ENCODE measurements at regions not wholly inside any gene's neighbourhood (a gene's known extent, or its start where the extent isn't known, plus 50 kb on each side); places are given as distances from the start of the nearest gene placed in this dataset.

DNA sequence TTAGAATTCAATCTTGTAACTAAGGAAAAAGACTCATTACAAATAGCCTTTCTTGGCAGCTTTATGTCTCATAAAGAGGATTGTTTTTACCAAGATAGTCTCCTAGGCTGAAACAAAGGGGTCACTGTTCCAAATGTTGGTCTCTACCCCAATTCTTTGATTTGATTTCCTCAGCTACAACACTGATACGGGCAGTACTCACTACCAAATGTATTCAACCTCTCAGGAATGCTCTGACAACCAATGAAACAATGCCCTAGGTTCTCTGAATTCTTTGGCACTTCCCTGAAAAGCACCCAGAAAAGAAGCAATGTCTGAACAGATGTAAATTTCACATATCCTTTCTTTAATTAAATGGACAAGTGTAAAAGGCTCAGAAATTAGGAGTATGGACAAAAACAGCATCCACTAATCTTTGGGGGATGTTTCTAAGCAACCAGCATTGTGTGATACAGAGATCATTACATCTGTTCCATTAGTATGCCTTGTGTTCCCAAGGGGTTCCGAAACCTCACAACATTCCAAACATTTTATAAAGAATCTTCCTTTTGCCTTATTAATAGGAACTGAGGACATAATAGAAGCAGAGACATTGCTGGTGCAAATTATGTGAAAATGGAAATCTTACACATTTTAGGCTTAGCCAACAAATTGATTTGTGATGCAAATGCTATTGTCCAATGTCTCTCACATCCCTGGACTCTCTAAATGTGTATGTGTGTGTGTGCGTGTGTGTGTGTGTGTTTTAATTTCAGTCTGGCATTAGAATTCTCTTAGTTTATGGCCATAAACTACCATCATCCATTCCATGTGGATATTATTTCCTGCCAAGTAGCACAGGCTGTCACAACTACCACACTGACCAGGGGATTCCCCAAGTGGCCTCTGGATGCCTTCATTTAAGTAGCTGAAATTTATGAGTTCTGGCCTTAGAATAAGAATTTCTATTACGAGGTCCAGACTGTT lies 276.0 kb downstream of the MTX2 start:
- no peaks in the 10 kb centered on the region for H3K36me3 ChIP-seq
- no peaks in the 10 kb centered on the region for H3K9me3 ChIP-seq (replicated peaks)
- no peak for DNase-seq
- H3K27me3 ChIP-seq: no peaks in the 10 kb centered on the region
- no peaks in the 10 kb centered on the region for H3K4me1 ChIP-seq
- H3K27ac ChIP-seq: no peak overlapping the region
- H3K4me3 ChIP-seq: no peak overlapping the region

DNA sequence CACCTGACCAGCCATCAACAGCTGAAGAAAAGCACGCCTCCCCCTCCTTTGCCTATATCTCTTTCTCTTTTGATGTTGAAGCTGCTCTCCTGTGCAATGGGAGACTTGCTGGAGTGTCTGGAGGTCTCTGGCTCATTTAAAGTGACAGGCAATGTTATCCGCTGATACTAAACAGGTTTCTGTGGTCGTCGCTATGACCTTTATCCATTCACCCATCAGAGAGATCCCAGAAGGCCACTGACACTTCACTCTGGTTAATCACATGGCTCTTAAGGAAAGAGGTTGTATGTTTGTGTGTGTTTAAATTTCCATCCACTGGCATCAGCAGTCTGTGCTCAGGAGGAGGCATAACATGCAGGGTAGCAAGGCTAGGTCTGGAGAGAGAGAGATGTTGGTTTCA lies 277.3 kb downstream of the MTX2 start:
- Histone ChIP-seq H3K4me1 (no peaks in the 10 kb centered on the region), H3K9me3 (replicated peaks) (no peaks in the 10 kb centered on the region), H3K27ac (no peak overlapping the region), H3K4me3 (no peak overlapping the region), H3K36me3 (no peaks in the 10 kb centered on the region), H3K27me3 (no peaks in the 10 kb centered on the region)
- DNase-seq: no peak

GRCh38 chr2:176552501-176553135 lies 283.4 kb downstream of the MTX2 start:
- Histone ChIP-seq H3K27me3 (no peaks in the 10 kb centered on the region), H3K9me3 (replicated peaks) (no peaks in the 10 kb centered on the region), H3K4me1 (no peaks in the 10 kb centered on the region), H3K36me3 (no peaks in the 10 kb centered on the region), H3K4me3 (no peak overlapping the region), H3K27ac (no peak overlapping the region)
- DNase-seq: no peak

- DNase-seq: peak; percentile 63 to 71
- Histone ChIP-seq H3K36me3 (no peaks in the 10 kb centered on the region), H3K27ac (peak overlapping the region; percentile 42), H3K9me3 (replicated peaks) (no peaks in the 10 kb centered on the region), H3K27me3 (no peaks in the 10 kb centered on the region), H3K4me3 (peak overlapping the region; percentile 57), H3K4me1 (no peaks in the 10 kb centered on the region)
Observed at GRCh38 chr2:176553685-176554100, 284.5 kb downstream of the MTX2 start.

DNA sequence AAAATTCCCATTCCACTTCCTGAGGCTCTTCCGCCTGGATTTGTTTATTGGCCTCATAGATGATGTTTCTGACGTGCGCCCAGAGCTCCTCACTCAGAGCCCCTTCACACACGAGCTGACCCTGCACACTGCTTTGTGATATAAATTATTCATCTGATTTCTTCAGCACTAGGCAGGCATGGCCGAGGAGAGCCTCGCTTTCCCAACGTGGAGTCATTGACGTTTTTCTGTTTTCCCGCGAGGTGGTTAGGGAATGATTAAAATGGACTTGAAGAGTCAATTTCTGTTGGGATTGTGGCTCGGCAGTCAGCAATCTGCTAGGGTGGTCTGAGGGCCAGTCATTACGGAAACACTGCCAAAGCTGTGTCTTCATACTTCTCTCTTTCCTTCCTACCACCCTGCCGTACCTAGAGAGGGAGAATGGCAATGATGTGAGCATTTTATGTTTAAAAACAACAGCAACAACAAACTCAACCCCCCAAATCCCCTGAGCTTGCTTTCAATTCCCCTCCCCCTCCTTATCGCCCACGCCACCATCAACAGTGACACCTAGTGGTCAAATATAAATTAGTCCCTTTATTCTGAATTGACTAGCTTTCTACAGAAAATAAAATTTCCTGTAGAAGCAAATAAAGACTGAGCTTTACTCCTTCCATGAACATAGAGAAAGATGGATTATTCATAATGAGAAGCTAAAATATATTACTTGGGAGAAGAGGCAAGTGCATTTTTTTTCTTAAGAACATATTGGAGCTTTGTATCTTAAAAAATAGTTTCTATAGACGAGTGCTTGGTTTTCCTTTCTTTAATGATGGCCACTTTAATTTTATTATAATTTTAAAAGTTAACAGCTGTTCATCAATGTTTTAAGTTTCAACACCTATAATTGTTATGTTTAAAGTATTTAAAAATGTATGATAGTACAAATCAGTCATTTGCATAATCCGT lies 285.1 kb downstream of the MTX2 start:
- Histone ChIP-seq H3K9me3 (replicated peaks) (no peaks in the 10 kb centered on the region), H3K27ac (peak overlapping the region; percentile 42), H3K4me3 (peak overlapping the region; percentile 57), H3K4me1 (peaks cover 6% of the 10 kb centered on the region), H3K27me3 (no peaks in the 10 kb centered on the region), H3K36me3 (no peaks in the 10 kb centered on the region)
- peak; percentile 37 to 83 for DNase-seq

DNA sequence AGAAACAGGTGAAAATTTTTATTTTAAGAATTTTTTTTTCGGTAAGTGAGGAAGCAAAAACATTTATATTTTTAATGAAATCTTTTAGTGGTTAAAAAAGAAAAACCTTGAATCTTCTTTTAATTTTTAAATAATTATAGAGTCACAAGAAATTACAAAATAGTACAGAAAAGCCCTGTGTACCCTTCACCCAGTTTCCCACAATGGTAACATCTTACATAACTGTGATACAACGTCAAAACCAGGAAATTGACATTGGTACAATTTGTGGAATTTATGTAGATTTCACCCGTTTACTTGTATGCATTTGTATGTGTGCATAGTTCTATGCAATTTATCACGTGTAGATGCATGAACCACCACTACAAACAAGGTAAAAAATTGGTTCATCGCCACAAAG lies 285.9 kb downstream of the MTX2 start:
- Histone ChIP-seq H3K4me3 (no peak overlapping the region), H3K9me3 (replicated peaks) (no peaks in the 10 kb centered on the region), H3K4me1 (peaks cover 13% of the 10 kb centered on the region), H3K27me3 (no peaks in the 10 kb centered on the region), H3K27ac (no peak overlapping the region), H3K36me3 (no peaks in the 10 kb centered on the region)
- DNase-seq: no peak

GRCh38 chr2:176555781-176556180 lies 286.5 kb downstream of the MTX2 start:
- H3K4me3 ChIP-seq: no peak overlapping the region
- DNase-seq: no peak
- H3K9me3 ChIP-seq (replicated peaks): no peaks in the 10 kb centered on the region
- no peak overlapping the region for H3K27ac ChIP-seq
- peaks cover 16% of the 10 kb centered on the region for H3K4me1 ChIP-seq
- no peaks in the 10 kb centered on the region for H3K36me3 ChIP-seq
- H3K27me3 ChIP-seq: no peaks in the 10 kb centered on the region

- H3K4me1 ChIP-seq: peaks cover 20% of the 10 kb centered on the region
- no peaks in the 10 kb centered on the region for H3K27me3 ChIP-seq
- no peaks in the 10 kb centered on the region for H3K36me3 ChIP-seq
- no peaks in the 10 kb centered on the region for H3K9me3 ChIP-seq (replicated peaks)
- no peak for DNase-seq
- H3K4me3 ChIP-seq: no peak overlapping the region
- no peak overlapping the region for H3K27ac ChIP-seq
Observed at GRCh38 chr2:176556373-176556772, 287.1 kb downstream of the MTX2 start.

DNA sequence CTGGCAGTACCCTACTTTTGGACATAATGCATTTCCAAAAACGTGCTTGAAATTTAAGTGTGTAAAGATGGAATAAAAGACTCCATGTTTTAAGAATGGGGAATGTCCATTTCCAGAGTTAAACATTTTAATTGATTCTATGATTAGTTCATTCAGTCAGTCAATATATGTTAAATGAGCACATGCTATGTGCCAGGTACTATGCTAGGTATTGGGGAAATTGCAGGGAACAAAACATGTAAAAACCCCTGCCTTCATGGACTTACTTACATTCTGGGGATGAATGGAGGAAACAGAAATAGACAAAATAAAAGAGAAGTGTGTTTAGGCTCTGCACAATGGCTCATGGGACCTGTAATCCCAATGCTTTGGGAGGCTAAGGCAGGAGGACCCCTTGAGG lies 288.6 kb downstream of the MTX2 start:
- H3K36me3 ChIP-seq: no peaks in the 10 kb centered on the region
- H3K4me3 ChIP-seq: no peak overlapping the region
- no peak for DNase-seq
- H3K9me3 ChIP-seq (replicated peaks): no peaks in the 10 kb centered on the region
- H3K27me3 ChIP-seq: no peaks in the 10 kb centered on the region
- H3K4me1 ChIP-seq: peaks cover 34% of the 10 kb centered on the region
- H3K27ac ChIP-seq: no peak overlapping the region

GRCh38 chr2:176558574-176559140 lies 289.4 kb downstream of the MTX2 start:
- Histone ChIP-seq H3K4me3 (no peak overlapping the region), H3K27ac (no peak overlapping the region), H3K36me3 (no peaks in the 10 kb centered on the region), H3K27me3 (no peaks in the 10 kb centered on the region), H3K4me1 (peaks cover 43% of the 10 kb centered on the region), H3K9me3 (replicated peaks) (no peaks in the 10 kb centered on the region)
- DNase-seq: no peak

DNA sequence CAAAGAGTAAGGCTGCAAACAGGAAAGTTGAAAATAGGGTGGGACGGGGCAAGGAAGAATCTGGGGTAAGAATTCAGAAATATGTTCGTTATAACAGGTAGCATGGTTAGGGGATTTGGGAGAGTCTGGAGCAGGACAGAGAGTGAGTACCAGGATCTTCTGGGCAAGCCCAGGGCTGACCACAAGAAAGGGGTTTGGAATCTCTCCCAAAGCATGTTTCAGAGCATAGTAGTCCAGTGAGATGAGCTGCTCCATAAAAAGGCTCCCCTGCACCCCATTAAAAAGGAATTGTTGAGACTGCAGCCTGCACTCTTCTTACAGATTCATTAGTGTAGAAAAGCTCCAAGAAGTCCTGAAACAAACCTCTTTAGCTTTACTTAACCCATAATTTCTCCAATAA lies 291.1 kb downstream of the MTX2 start:
- DNase-seq: no peak
- H3K36me3 ChIP-seq: no peaks in the 10 kb centered on the region
- no peak overlapping the region for H3K4me3 ChIP-seq
- no peak overlapping the region for H3K27ac ChIP-seq
- H3K4me1 ChIP-seq: peaks cover 49% of the 10 kb centered on the region
- H3K27me3 ChIP-seq: no peaks in the 10 kb centered on the region
- no peaks in the 10 kb centered on the region for H3K9me3 ChIP-seq (replicated peaks)

DNA sequence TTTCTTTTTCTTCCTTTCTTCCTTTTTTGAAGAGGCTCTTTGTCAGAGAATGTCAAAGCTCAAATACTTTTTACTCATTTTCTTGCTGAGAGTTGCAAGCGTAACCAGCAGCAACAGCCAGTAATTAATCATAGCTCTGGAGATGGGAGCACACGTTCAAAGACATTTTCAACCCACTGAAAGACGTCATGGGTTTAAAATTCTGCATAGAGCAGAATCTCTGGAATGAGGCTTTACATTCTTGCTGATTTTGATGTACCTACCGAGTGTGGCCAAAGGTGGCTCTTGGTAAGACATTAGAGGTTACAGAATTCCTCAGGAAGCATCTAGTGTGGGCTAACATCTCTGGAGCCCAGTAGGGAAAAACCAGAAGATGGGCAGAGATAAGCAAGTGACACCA lies 292.5 kb downstream of the MTX2 start:
- Histone ChIP-seq H3K9me3 (replicated peaks) (no peaks in the 10 kb centered on the region), H3K36me3 (no peaks in the 10 kb centered on the region), H3K4me1 (peaks cover 59% of the 10 kb centered on the region), H3K4me3 (no peak overlapping the region), H3K27ac (peak overlapping the region; percentile 79), H3K27me3 (no peaks in the 10 kb centered on the region)
- no peak for DNase-seq

DNA sequence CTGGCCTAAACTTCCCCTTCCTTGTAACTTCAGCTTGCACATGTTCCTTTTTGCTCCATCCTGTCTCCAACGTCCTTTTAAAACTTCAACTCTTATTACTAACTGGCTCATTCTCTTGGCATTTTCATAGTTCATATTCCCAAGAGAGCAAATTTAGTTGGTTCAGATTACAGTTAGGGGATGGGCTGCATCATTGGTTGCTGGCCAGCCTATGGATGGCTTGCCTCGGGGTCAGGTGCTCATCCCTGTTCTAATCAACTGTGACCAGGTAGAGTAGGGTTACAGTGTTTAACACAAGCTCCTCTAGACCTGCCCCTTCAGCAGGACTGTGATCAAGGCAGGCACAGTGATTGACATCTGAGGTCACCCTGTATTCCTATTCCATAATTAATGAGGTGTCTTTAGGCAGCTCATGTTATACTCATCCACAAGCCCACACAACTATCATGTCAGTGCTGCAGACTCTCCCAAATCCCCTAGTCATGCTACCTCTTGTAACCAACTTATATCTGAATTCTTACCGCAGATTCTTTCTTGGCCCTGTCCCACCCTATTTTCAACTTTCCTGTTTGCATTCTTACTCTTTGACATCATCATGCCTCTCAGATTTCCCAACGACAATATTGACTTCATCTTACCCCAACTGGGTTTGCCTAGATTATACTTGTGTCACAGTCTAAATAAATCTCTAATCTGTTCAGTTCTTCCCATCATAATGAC lies 293.3 kb downstream of the MTX2 start:
- Histone ChIP-seq H3K27ac (peak overlapping the region; percentile 79), H3K36me3 (no peaks in the 10 kb centered on the region), H3K4me1 (peaks cover 67% of the 10 kb centered on the region), H3K9me3 (replicated peaks) (no peaks in the 10 kb centered on the region), H3K27me3 (no peaks in the 10 kb centered on the region), H3K4me3 (no peak overlapping the region)
- DNase-seq: peak; percentile 79 to 86

Data from SJCRH30 (cell line).